Fibroblast of lung (primary cell): ENCODE measurements at regions not wholly inside any gene's neighbourhood (a gene's known extent, or its start where the extent isn't known, plus 50 kb on each side); places are given as distances from the start of the nearest gene placed in this dataset.

Experiments
- DNase-seq, 2 donors: peaks; one replicate each; pipeline versions ENCODE4 v3.0.0 to v3.0.0-alpha.2; 2010; ENCODE audit warnings: low read depth in 2 of 2
- H2AFZ ChIP-seq: 2 replicates; pipeline ENCODE4 v1.5.1; 2012; ENCODE audit warnings: low read length, control low read depth, inconsistent platforms
- H3K27ac ChIP-seq: 2 replicates; pipeline ENCODE4 v1.5.1; 2011; ENCODE audit warnings: low read length, control low read depth; ENCODE audit not compliant: insufficient read depth
- H3K27me3 ChIP-seq: 2 replicates; pipeline ENCODE4 v1.5.1; 2011; ENCODE audit warnings: mild to moderate bottlenecking, low read length; ENCODE audit not compliant: control insufficient read depth, insufficient read depth
- H3K36me3 ChIP-seq: 2 replicates; pipeline ENCODE4 v1.5.1; 2011; ENCODE audit warnings: low read length; ENCODE audit not compliant: control insufficient read depth, insufficient read depth
- H3K4me1 ChIP-seq: 2 replicates; pipeline ENCODE4 v1.5.1; 2011; ENCODE audit warnings: low read length; ENCODE audit not compliant: control insufficient read depth, insufficient read depth; ENCODE audit errors: extremely low read depth
- H3K4me2 ChIP-seq: 2 replicates; pipeline ENCODE4 v1.5.1; 2011; ENCODE audit warnings: low read length, control low read depth; ENCODE audit not compliant: insufficient read depth; ENCODE audit errors: extremely low read depth
- H3K4me3 ChIP-seq, 4 experiments: fragments of 200-600 bp in 1 of 4; sonication (generic) in 1 of 4; replicated peaks in 1 of 4; 2 replicates each; pipeline ENCODE4 v1.5.1; 2011 to 2016; ENCODE audit warnings: low read length in 4 of 4, low read depth in 3 of 4, mild to moderate bottlenecking in 3 of 4, control low read depth in 2 of 4, inconsistent platforms in 1 of 4, mixed read lengths in 1 of 4; ENCODE audit not compliant: insufficient read depth in 1 of 4; ENCODE audit errors: control extremely low read depth in 1 of 4
- H3K79me2 ChIP-seq: 2 replicates; pipeline ENCODE4 v1.5.1; 2012; ENCODE audit warnings: mild to moderate bottlenecking, low read length, inconsistent platforms; ENCODE audit not compliant: control insufficient read depth, insufficient read depth
- H3K9ac ChIP-seq: 2 replicates; pipeline ENCODE4 v1.5.1; 2011; ENCODE audit warnings: mild to moderate bottlenecking, low read length, control low read depth; ENCODE audit not compliant: insufficient read depth
- H3K9me3 ChIP-seq: 2 replicates; pipeline ENCODE4 v1.5.1; 2012; ENCODE audit warnings: low read depth, low read length; ENCODE audit not compliant: control insufficient read depth, insufficient read depth
- H4K20me1 ChIP-seq: 2 replicates; pipeline ENCODE4 v1.5.1; 2011; ENCODE audit warnings: low read length; ENCODE audit not compliant: control insufficient read depth, insufficient read depth; ENCODE audit errors: extremely low read depth
- CTCF ChIP-seq, 2 donors: IDR thresholded peaks in 1 of 2; conservative IDR thresholded peaks in 1 of 2; 1 replicate in 1 of 2; 2 replicates in 1 of 2; pipeline ENCODE4 v1.5.1; 2011 to 2012; ENCODE audit warnings: low read length in 2 of 2, control low read depth in 1 of 2, inconsistent platforms in 1 of 2, low read depth in 1 of 2, mild to moderate bottlenecking in 1 of 2
- EZH2 ChIP-seq: IDR thresholded peaks from 2 replicates; pipeline ENCODE4 v1.5.1; 2012; ENCODE audit warnings: low read length, control low read depth, mild to moderate bottlenecking; ENCODE audit errors: missing control alignments

GRCh38 chr1:22376976-22377375 lies 74.7 kb upstream of the ZBTB40 start:
- Histone ChIP-seq H3K9ac (no peak overlapping the region), H3K4me3 (no peak overlapping the region), H3K27me3 (no peaks in the 10 kb centered on the region), H3K4me2 (no peak overlapping the region), H4K20me1 (no peaks in the 10 kb centered on the region), H3K27ac (no peak overlapping the region), H3K9me3 (no peaks in the 10 kb centered on the region), H3K4me1 (no peaks in the 10 kb centered on the region), H2AFZ (no peak overlapping the region), H3K36me3 (no peaks in the 10 kb centered on the region), H3K79me2 (no peaks in the 10 kb centered on the region)
- DNase-seq = no peak
- TF ChIP-seq CTCF (conservative IDR thresholded peaks at IDR 0.05 in 1 of 2, IDR thresholded peaks at IDR 0.05 in 1 of 2; ENCODE audit: low read depth in 1 of 2, low read length in 2 of 2) (no peak), EZH2 (no peak)

- Histone ChIP-seq H3K27ac (no peak overlapping the region), H3K27me3 (peaks cover 4% of the 10 kb centered on the region), H3K9me3 (no peaks in the 10 kb centered on the region), H3K79me2 (no peaks in the 10 kb centered on the region), H3K36me3 (no peaks in the 10 kb centered on the region), H3K9ac (no peak overlapping the region), H4K20me1 (no peaks in the 10 kb centered on the region), H3K4me1 (no peaks in the 10 kb centered on the region), H3K4me3 (no peak overlapping the region), H2AFZ (no peak overlapping the region), H3K4me2 (no peak overlapping the region)
- DNase-seq = no peak
- TF ChIP-seq CTCF (conservative IDR thresholded peaks at IDR 0.05 in 1 of 2, IDR thresholded peaks at IDR 0.05 in 1 of 2; ENCODE audit: low read depth in 1 of 2, low read length in 2 of 2) = no peak
- no peak for TF ChIP-seq EZH2
Measured at GRCh38 chr1:22379566-22379965, 72.1 kb upstream of the ZBTB40 start.

GRCh38 chr1:22380024-22380785 lies 71.4 kb upstream of the ZBTB40 start:
- Histone ChIP-seq H4K20me1 (no peaks in the 10 kb centered on the region), H2AFZ (no peak overlapping the region), H3K36me3 (no peaks in the 10 kb centered on the region), H3K4me1 (no peaks in the 10 kb centered on the region), H3K27ac (no peak overlapping the region), H3K27me3 (peaks cover 4% of the 10 kb centered on the region), H3K4me2 (no peak overlapping the region), H3K9ac (no peak overlapping the region), H3K9me3 (no peaks in the 10 kb centered on the region), H3K4me3 (no peak overlapping the region), H3K79me2 (no peaks in the 10 kb centered on the region)
- TF ChIP-seq CTCF (conservative IDR thresholded peaks at IDR 0.05 in 1 of 2, IDR thresholded peaks at IDR 0.05 in 1 of 2; ENCODE audit: low read depth in 1 of 2, low read length in 2 of 2) (no peak), EZH2 (no peak)
- DNase-seq = peak in 1 of 2 donors; percentile 9
